T-helper 2 cell treated with Interferon-gamma antibody and Interleukin-4, amounts not matched to agents 5 μg/mL and 100 μg/mL, for 36 hours (primary cell): ENCODE measurements at regions not wholly inside any gene's neighbourhood (a gene's known extent, or its start where the extent isn't known, plus 50 kb on each side); places are given as distances from the start of the nearest gene placed in this dataset.

Experiments
- DNase-seq: peaks from one replicate; pipeline ENCODE4 v3.0.0; 2021; ENCODE audit warnings: low spot score
- H3K27ac Mint-ChIP-seq: one replicate; pipeline ENCODE4 v1.8.0; 2021; ENCODE audit warnings: mild to moderate bottlenecking, mixed read lengths
- H3K27me3 Mint-ChIP-seq: one replicate; pipeline ENCODE4 v1.8.0; 2021; ENCODE audit warnings: low read depth, mixed read lengths
- H3K36me3 Mint-ChIP-seq: one replicate; pipeline ENCODE4 v1.8.0; 2021; ENCODE audit warnings: low read depth, mixed read lengths
- H3K4me1 Mint-ChIP-seq: one replicate; pipeline ENCODE4 v1.8.0; 2021; ENCODE audit warnings: low read depth, mixed read lengths
- H3K4me3 Mint-ChIP-seq: one replicate; pipeline ENCODE4 v1.8.0; 2022; ENCODE audit warnings: mild to moderate bottlenecking, moderate library complexity, mixed read lengths
- H3K9me3 Mint-ChIP-seq: one replicate; pipeline ENCODE4 v1.8.0; 2021; ENCODE audit warnings: mixed read lengths

- Mint-ChIP-seq H3K27ac (no peak overlapping the region), H3K27me3 (peaks cover 61% of the 10 kb centered on the region)
Observed at GRCh38 chr9:126219648-126220063, 107.0 kb upstream of the MVB12B start.

DNA sequence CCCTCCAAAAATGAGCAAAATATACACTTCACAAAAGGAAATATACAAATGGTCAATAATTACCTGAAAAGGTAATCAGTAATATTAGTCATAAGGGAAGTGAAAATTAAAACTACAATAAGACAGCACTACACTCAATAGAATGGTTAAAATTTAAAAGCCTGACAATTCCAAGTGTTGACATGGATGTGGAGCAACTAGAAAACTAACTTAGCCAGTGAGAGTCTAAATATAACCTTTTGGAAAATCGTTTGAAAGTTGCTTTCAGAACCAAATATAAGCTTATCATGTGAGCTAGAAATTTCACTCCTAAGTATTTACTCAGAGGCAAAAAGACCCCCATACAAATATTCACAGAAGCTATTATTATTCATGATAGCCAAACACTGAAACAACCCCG is 105.1 kb upstream of the MVB12B start:
- no peak overlapping the region for H3K27ac Mint-ChIP-seq
- H3K27me3 Mint-ChIP-seq: peaks cover 56% of the 10 kb centered on the region
- no peak overlapping the region for H3K4me3 Mint-ChIP-seq
- H3K9me3 Mint-ChIP-seq: no peaks in the 10 kb centered on the region
- H3K36me3 Mint-ChIP-seq: no peaks in the 10 kb centered on the region
- DNase-seq: no peak
- no peaks in the 10 kb centered on the region for H3K4me1 Mint-ChIP-seq

More at GRCh38 chr9:126219648-126220063, 107.0 kb upstream of the MVB12B start:
- Mint-ChIP-seq H3K4me3 (no peak overlapping the region), H3K36me3 (no peaks in the 10 kb centered on the region), H3K9me3 (peaks cover 2% of the 10 kb centered on the region), H3K4me1 (no peaks in the 10 kb centered on the region)
- no peak for DNase-seq

DNA sequence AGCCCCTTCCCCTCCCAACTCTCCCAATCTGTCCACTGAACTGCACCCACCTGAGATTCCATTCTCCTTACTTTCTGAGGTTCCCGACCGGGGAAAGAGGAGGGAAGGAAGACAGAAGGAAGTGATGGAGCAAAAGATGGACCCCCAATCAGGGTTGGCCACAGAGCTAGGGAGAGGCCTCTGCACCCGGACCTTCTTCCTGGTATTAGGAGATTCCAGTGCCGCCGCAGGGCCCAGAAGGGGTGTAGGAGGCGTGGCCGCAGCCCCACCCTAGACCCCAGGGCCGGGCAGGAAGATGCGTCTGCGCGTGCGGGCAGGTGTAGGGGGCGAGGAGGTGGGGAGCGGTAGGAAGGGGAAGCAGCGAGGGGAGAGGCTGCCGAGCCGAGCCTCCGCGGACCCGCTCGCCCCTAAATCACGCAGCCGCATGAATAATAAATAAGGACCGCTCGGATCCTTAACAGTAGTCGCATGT is 104.2 kb upstream of the MVB12B start:
- Mint-ChIP-seq H3K4me3 (no peak overlapping the region), H3K27me3 (peaks cover 55% of the 10 kb centered on the region), H3K36me3 (no peaks in the 10 kb centered on the region), H3K27ac (no peak overlapping the region), H3K4me1 (no peaks in the 10 kb centered on the region), H3K9me3 (no peaks in the 10 kb centered on the region)
- DNase-seq: no peak

GRCh38 chr9:126222835-126223431 is 103.7 kb upstream of the MVB12B start:
- H3K27ac Mint-ChIP-seq: no peak overlapping the region
- no peak for DNase-seq
- H3K4me3 Mint-ChIP-seq: no peak overlapping the region
- no peaks in the 10 kb centered on the region for H3K9me3 Mint-ChIP-seq
- peaks cover 51% of the 10 kb centered on the region for H3K27me3 Mint-ChIP-seq
- no peaks in the 10 kb centered on the region for H3K36me3 Mint-ChIP-seq
- H3K4me1 Mint-ChIP-seq: no peaks in the 10 kb centered on the region

GRCh38 chr9:126223798-126224531 is 102.7 kb upstream of the MVB12B start:
- no peaks in the 10 kb centered on the region for H3K4me1 Mint-ChIP-seq
- DNase-seq: no peak
- H3K27me3 Mint-ChIP-seq: peaks cover 49% of the 10 kb centered on the region
- H3K4me3 Mint-ChIP-seq: no peak overlapping the region
- no peaks in the 10 kb centered on the region for H3K9me3 Mint-ChIP-seq
- H3K36me3 Mint-ChIP-seq: no peaks in the 10 kb centered on the region
- H3K27ac Mint-ChIP-seq: no peak overlapping the region

GRCh38 chr9:126225611-126226609 is 100.7 kb upstream of the MVB12B start:
- H3K27ac Mint-ChIP-seq: no peak overlapping the region
- no peaks in the 10 kb centered on the region for H3K36me3 Mint-ChIP-seq
- no peaks in the 10 kb centered on the region for H3K4me1 Mint-ChIP-seq
- no peak for DNase-seq
- H3K27me3 Mint-ChIP-seq: peaks cover 38% of the 10 kb centered on the region
- no peak overlapping the region for H3K4me3 Mint-ChIP-seq
- no peaks in the 10 kb centered on the region for H3K9me3 Mint-ChIP-seq

GRCh38 chr9:126226991-126227936 is 99.4 kb upstream of the MVB12B start:
- H3K36me3 Mint-ChIP-seq: no peaks in the 10 kb centered on the region
- H3K27ac Mint-ChIP-seq: no peak overlapping the region
- peaks cover 26% of the 10 kb centered on the region for H3K27me3 Mint-ChIP-seq
- H3K4me3 Mint-ChIP-seq: no peak overlapping the region
- H3K9me3 Mint-ChIP-seq: no peaks in the 10 kb centered on the region
- H3K4me1 Mint-ChIP-seq: no peaks in the 10 kb centered on the region
- DNase-seq: no peak

- Mint-ChIP-seq H3K4me3 (no peak overlapping the region), H3K4me1 (no peaks in the 10 kb centered on the region), H3K9me3 (no peaks in the 10 kb centered on the region), H3K36me3 (no peaks in the 10 kb centered on the region), H3K27ac (no peak overlapping the region), H3K27me3 (peaks cover 22% of the 10 kb centered on the region)
- DNase-seq: no peak
Observed at GRCh38 chr9:126228111-126228780, 98.4 kb upstream of the MVB12B start.

GRCh38 chr9:126228781-126229444 is 97.7 kb upstream of the MVB12B start:
- Mint-ChIP-seq H3K4me3 (no peak overlapping the region), H3K36me3 (no peaks in the 10 kb centered on the region), H3K9me3 (no peaks in the 10 kb centered on the region), H3K27ac (no peak overlapping the region), H3K27me3 (peaks cover 15% of the 10 kb centered on the region), H3K4me1 (no peaks in the 10 kb centered on the region)
- DNase-seq: peak; percentile 52

GRCh38 chr9:126229501-126229900 is 97.1 kb upstream of the MVB12B start:
- H3K27ac Mint-ChIP-seq: no peak overlapping the region
- H3K4me1 Mint-ChIP-seq: no peaks in the 10 kb centered on the region
- no peak overlapping the region for H3K4me3 Mint-ChIP-seq
- no peaks in the 10 kb centered on the region for H3K36me3 Mint-ChIP-seq
- no peak for DNase-seq
- peaks cover 9% of the 10 kb centered on the region for H3K27me3 Mint-ChIP-seq
- H3K9me3 Mint-ChIP-seq: no peaks in the 10 kb centered on the region

DNA sequence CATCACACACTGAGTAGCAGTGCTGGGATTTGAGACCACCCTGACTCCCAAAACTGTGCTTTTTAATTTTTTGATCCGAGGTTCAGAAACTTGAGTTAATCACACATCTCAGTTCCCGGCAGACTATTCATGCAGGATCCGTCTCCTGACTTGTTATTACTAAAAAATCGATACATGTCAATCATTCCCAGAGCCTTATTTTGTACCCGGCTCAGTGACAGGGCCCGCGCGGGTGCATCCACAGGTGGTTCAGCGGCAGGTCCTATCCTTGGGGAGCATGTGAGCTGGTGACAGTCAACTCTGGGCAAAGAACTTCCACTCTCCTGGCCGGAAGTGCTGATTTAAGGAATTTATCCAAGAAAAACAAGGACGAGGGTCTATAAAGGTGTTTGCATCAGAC is 95.9 kb upstream of the MVB12B start:
- no peaks in the 10 kb centered on the region for H3K4me1 Mint-ChIP-seq
- peaks cover 3% of the 10 kb centered on the region for H3K27me3 Mint-ChIP-seq
- no peak overlapping the region for H3K4me3 Mint-ChIP-seq
- DNase-seq: no peak
- H3K9me3 Mint-ChIP-seq: no peaks in the 10 kb centered on the region
- no peak overlapping the region for H3K27ac Mint-ChIP-seq
- H3K36me3 Mint-ChIP-seq: no peaks in the 10 kb centered on the region

DNA sequence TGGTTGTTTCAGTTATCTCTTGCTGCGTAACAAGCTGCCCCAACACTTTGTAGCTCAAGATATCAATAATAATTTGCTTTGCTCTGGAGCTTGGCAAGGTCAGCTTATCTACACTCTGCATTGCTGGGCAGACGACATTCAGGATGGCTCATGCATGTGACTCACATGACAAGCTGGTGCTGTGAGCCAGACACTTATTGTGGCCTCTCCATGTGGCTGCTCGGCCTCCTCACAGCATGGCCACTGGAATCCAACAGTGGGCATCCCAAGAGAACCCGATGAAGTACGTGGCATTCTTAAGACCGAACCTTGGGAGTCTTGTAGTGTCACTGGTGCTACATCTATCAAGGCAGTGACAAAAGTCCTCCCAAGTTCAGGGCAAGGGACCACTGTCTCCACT is 94.2 kb upstream of the MVB12B start:
- Mint-ChIP-seq H3K9me3 (no peaks in the 10 kb centered on the region), H3K27me3 (peaks cover 3% of the 10 kb centered on the region)

More for the DNA sequence above, 94.2 kb upstream of the MVB12B start:
- no peak overlapping the region for H3K4me3 Mint-ChIP-seq
- no peaks in the 10 kb centered on the region for H3K36me3 Mint-ChIP-seq
- H3K4me1 Mint-ChIP-seq: no peaks in the 10 kb centered on the region
- no peak for DNase-seq
- no peak overlapping the region for H3K27ac Mint-ChIP-seq
